AG09309 (cell line): ENCODE measurements at regions not wholly inside any gene's neighbourhood (a gene's known extent, or its start where the extent isn't known, plus 50 kb on each side); places are given as distances from the start of the nearest gene placed in this dataset.

Experiments used
- DNase-seq: peaks from one replicate; pipeline ENCODE4 v3.0.0-alpha.2; 2010; ENCODE audit warnings: low read depth
- H3K4me3 ChIP-seq: 2 replicates; pipeline ENCODE4 v1.5.1; 2011; ENCODE audit warnings: mild to moderate bottlenecking, low read depth, low read length, moderate library complexity; ENCODE audit not compliant: control insufficient read depth
- TF ChIP-seq, protein P1 (sequence below): IDR thresholded peaks from 2 replicates; pipeline ENCODE4 v1.5.1; 2011; ENCODE audit warnings: mild to moderate bottlenecking, low read depth, low read length, inconsistent platforms; ENCODE audit not compliant: insufficient read depth, control insufficient read depth; ENCODE audit errors: missing control alignments

DNA sequence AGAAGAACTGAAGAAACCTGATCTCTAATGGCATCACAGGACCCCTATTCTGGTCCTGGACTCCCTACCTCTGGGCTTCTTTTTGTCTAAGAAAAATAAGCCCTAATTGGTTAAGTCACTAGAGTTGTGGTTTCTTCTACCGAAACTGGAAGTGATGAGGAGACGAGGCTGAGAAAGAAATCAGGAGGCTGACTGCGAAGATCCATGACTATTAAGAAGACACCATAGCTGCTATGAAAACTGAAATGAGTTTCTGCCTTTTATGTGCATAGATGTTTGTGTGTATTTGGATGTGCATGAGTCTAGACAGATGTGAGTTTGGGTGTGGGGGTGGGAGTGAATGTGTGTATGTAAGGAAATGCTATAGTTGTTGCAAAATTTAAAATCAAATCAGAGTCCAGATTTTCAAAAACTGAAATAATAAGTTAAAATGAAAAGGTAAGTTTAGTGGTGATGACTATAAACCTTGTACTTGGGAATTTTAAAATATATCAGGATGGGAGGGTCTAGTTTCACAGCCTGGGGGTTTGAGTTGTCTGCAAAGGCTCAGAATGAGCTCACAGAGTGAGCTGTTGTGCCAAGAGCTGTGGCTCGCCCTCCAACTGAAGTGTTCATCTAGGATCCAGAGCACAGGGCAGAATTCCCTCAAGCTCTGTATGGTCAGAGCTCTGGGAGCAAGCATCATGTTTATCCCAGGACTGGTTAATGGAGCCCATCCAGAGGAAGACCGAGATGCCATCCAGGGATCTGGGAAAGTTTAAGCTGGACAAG, 94.9 kb downstream of the VCPKMT start:
- no peak for DNase-seq
- TF ChIP-seq, protein P1, sequence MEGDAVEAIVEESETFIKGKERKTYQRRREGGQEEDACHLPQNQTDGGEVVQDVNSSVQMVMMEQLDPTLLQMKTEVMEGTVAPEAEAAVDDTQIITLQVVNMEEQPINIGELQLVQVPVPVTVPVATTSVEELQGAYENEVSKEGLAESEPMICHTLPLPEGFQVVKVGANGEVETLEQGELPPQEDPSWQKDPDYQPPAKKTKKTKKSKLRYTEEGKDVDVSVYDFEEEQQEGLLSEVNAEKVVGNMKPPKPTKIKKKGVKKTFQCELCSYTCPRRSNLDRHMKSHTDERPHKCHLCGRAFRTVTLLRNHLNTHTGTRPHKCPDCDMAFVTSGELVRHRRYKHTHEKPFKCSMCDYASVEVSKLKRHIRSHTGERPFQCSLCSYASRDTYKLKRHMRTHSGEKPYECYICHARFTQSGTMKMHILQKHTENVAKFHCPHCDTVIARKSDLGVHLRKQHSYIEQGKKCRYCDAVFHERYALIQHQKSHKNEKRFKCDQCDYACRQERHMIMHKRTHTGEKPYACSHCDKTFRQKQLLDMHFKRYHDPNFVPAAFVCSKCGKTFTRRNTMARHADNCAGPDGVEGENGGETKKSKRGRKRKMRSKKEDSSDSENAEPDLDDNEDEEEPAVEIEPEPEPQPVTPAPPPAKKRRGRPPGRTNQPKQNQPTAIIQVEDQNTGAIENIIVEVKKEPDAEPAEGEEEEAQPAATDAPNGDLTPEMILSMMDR, result no peak
- H3K4me3 ChIP-seq, result no peak overlapping the region

DNA sequence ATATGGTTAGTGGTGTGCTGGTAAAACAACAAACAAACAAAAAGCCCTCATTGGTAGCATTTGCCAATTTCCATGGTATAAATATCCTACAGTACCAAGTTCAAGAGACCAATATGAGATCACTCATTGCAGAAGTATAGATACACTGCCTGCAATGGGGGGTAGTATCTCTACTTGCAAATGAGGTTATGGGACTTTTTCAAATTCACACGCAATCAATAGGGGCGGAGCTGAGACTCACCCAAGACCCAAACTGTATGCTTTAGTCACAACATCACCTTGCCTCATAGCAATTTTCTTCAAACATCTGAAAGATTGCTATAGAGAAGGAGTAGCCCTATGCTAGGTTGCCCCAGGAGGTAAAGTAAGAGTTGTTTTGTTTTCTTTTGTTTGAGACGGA, 93.7 kb downstream of the VCPKMT start:
- H3K4me3 ChIP-seq, result no peak overlapping the region
- no peak for DNase-seq
- TF ChIP-seq, protein P1, result no peak

- TF ChIP-seq, protein P1, result no peak
- peak overlapping the region; percentile 2 for H3K4me3 ChIP-seq
- DNase-seq, result peak; percentile 43
Observed at GRCh38 chr14:50023671-50024490, 92.5 kb downstream of the VCPKMT start.

DNA sequence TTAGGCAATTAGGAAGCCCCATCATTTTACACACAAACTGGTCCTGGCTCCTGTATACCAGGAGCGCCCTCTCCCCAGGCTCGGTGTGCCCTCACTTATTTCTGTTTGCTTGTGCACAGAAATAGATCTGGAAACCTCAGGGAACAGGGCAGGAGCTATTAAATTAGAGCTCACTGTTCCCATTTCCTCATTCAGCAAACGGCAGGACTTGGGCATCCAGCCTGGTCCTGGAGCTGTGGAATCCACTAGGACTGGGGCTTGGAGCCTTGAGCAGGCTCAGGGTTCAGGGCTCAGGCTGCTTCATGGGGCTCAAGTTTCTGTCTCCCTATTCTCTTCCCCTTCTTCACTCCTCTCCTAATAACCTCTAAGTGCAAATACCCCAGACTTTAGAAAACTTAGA, 91.3 kb downstream of the VCPKMT start:
- DNase-seq, result no peak
- TF ChIP-seq, protein P1, result no peak
- no peak overlapping the region for H3K4me3 ChIP-seq

DNA sequence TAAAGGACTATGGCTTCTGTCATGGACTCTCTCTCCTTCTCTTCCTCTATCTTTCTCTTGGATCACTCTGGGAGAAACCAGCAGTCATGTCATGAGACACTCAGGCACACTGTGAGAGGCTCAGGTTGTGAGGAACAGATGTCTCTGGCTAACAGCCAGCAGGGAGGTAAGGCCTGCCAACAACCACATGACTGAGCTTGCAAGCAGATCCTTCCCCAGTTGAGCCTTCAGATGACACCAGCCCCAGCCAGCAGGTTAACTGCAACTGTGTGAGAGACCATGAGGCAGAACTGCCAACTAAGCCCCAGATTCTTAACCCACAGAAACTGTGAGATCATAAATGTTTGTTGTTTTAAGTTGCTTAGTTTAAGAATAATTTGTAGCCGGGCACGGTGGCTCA, 90.6 kb downstream of the VCPKMT start:
- TF ChIP-seq, protein P1, result no peak
- no peak overlapping the region for H3K4me3 ChIP-seq
- DNase-seq, result no peak

DNA sequence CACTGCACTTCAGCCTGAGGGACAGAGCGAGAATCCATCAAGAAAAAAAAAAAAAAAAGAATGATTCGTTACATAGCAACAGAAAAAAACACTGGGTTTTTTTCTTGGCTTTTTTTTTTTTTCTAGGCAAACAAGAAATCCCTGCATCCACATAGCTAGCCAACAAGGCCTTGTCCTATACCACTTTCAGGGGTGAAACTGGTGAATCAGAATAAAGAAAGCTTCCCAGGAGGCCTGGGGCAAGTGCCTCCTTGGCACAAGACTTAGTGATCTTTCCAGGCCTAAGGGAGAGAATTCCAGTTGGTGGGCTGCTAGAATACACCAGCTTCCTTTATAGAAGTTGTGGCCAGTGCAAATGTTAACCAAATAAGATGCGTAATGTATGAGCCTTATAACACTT, 90.0 kb downstream of the VCPKMT start:
- no peak for DNase-seq
- H3K4me3 ChIP-seq, result no peak overlapping the region
- TF ChIP-seq, protein P1, result no peak
